HCT116 (cell line): ENCODE measurements at regions not wholly inside any gene's neighbourhood (a gene's known extent, or its start where the extent isn't known, plus 50 kb on each side); places are given as distances from the start of the nearest gene placed in this dataset.

Experiments used
- ATAC-seq: fragments of 200-7000 bp; cut with Tn5 transposase; 2 replicates; pipeline ENCODE4 v1.9.1; 2020; ENCODE audit warnings: mild to moderate bottlenecking, moderate library complexity
- BruUV-seq: library from RNA; stranded (reverse); fragments of 400-500 nt; replicated peaks from 2 replicates; lab custom pipeline; 2021; lab: Mats Ljungman, UMichigan
- CTCF ChIA-PET: fragments of 300-600 bp; sonication (Branson Sonifier 250); formaldehyde crosslinking; loops from one replicate; lab custom pipeline; 2021; ENCODE audit warnings: antibody characterized with exemption; lab: Charles Lee
- POLR2A ChIA-PET: fragments of 300-600, 350-600 bp; sonication (Branson Sonifier 250); formaldehyde crosslinking; loops from one replicate; lab custom pipeline; 2021; ENCODE audit warnings: antibody characterized with exemption; lab: Charles Lee
- RAD21 ChIA-PET, 2 experiments: fragments of 300-600 bp; sonication (Branson Sonifier 250); formaldehyde crosslinking; loops; one replicate each; lab custom pipeline; 2023; ENCODE audit warnings: low total read pairs in 2 of 2; ENCODE audit not compliant: uncharacterized antibody in 2 of 2, unreplicated experiment in 2 of 2, low non-redundant PET in 1 of 2; lab: Charles Lee
- DNase-seq: peaks from one replicate; pipeline ENCODE4 v3.0.0-alpha.2; 2010; ENCODE audit warnings: low read depth, low spot score
- H2AFZ ChIP-seq: fragments of 200-600 bp; shearing (Covaris generic), sonication (generic); 2 replicates; pipeline ENCODE4 v1.6.1; 2017; ENCODE audit warnings: low read depth, mixed run types, mixed read lengths, antibody characterized with exemption, low read length; ENCODE audit not compliant: poor library complexity, severe bottlenecking
- H3K27ac ChIP-seq: 2 replicates; pipeline ENCODE4 v1.5.1; 2012; ENCODE audit warnings: low read depth, low read length
- H3K27me3 ChIP-seq: fragments of 200-600 bp; sonication (generic); 2 replicates; pipeline ENCODE4 v1.6.1; 2016; ENCODE audit warnings: mixed run types, low read length, mixed read lengths; ENCODE audit not compliant: insufficient read depth
- H3K36me3 ChIP-seq, 2 experiments: fragments of 200-500 bp in 1 of 2; fragments of 200-600 bp in 1 of 2; sonication (Bioruptor generic) in 1 of 2; sonication (generic) in 1 of 2; 2 replicates each; pipeline versions ENCODE4 v1.5.1 to v1.6.1; 2014 to 2016; ENCODE audit warnings: low read length in 2 of 2, inconsistent platforms in 1 of 2, mixed read lengths in 1 of 2, mixed run types in 1 of 2; ENCODE audit not compliant: insufficient read depth in 2 of 2, control insufficient read depth in 1 of 2
- H3K4me1 ChIP-seq, 2 experiments: fragments of 200-600 bp in 1 of 2; sonication (generic) in 1 of 2; 2 replicates each; pipeline versions ENCODE4 v1.5.1 to v1.6.1; 2012 to 2017; ENCODE audit warnings: low read length in 2 of 2, inconsistent platforms in 1 of 2, mild to moderate bottlenecking in 1 of 2, mixed read lengths in 1 of 2, mixed run types in 1 of 2, moderate library complexity in 1 of 2; ENCODE audit not compliant: insufficient read depth in 2 of 2, control insufficient read depth in 1 of 2
- H3K4me2 ChIP-seq: fragments of 200-600 bp; sonication (generic); 2 replicates; pipeline ENCODE4 v1.6.1; 2017; ENCODE audit warnings: mixed run types, low read length, mixed read lengths
- H3K4me3 ChIP-seq, 2 experiments: fragments of 200-600 bp in 1 of 2; sonication (generic) in 1 of 2; replicated peaks in 1 of 2; 2 replicates each; pipeline ENCODE4 v1.5.1; 2011 to 2016; ENCODE audit warnings: low read length in 2 of 2, control low read depth in 1 of 2, low read depth in 1 of 2, mild to moderate bottlenecking in 1 of 2, mixed read lengths in 1 of 2, mixed run types in 1 of 2
- H3K79me2 ChIP-seq: fragments of 200-600 bp; sonication (generic); 2 replicates; pipeline ENCODE4 v1.6.1; 2017; ENCODE audit warnings: mild to moderate bottlenecking, mixed run types, low read length, moderate library complexity, mixed read lengths; ENCODE audit not compliant: insufficient read depth
- H3K9ac ChIP-seq: fragments of 200-600 bp; sonication (generic); 2 replicates; pipeline ENCODE4 v1.6.1; 2016; ENCODE audit warnings: low read length, mixed read lengths
- H3K9me2 ChIP-seq: fragments of 200-600 bp; sonication (generic), shearing (Covaris generic); 2 replicates; pipeline ENCODE4 v1.6.1; 2017; ENCODE audit warnings: mixed run types, mild to moderate bottlenecking, moderate library complexity; ENCODE audit not compliant: insufficient read depth
- H3K9me3 ChIP-seq, 2 experiments: fragments of 200-500 bp in 1 of 2; fragments of 200-600 bp in 1 of 2; sonication (Bioruptor generic) in 1 of 2; sonication (generic) in 1 of 2; 2 replicates each; pipeline ENCODE4 v1.6.1; 2014 to 2017; ENCODE audit warnings: low read length in 2 of 2, mixed read lengths in 2 of 2, inconsistent platforms in 1 of 2, low read depth in 1 of 2, mild to moderate bottlenecking in 1 of 2, mixed run types in 1 of 2, moderate library complexity in 1 of 2; ENCODE audit not compliant: control insufficient read depth in 1 of 2, insufficient read depth in 1 of 2
- H4K20me1 ChIP-seq: fragments of 200-600 bp; sonication (generic), shearing (Covaris generic); 2 replicates; pipeline ENCODE4 v1.6.1; 2017; ENCODE audit warnings: mixed run types, mild to moderate bottlenecking, moderate library complexity; ENCODE audit not compliant: insufficient read depth
- ELF1 ChIP-seq: IDR thresholded peaks from 2 replicates; pipeline ENCODE4 v1.6.1; 2012; ENCODE audit warnings: low read depth, borderline replicate concordance
- MAX ChIP-seq: IDR thresholded peaks from 2 replicates; pipeline ENCODE4 v1.6.1; 2012
- POLR2AphosphoS5 ChIP-seq: IDR thresholded peaks from 2 replicates; pipeline ENCODE4 v1.6.1; 2011; ENCODE audit warnings: mild to moderate bottlenecking, low read depth, low read length, moderate library complexity
- REST ChIP-seq: IDR thresholded peaks from 2 replicates; pipeline ENCODE4 v1.6.1; 2012; ENCODE audit warnings: low read depth
- intact Hi-C: fragments of 100-400 bp; cut with micrococcal nuclease; formaldehyde crosslinking; loops from 2 replicates; pipeline ENCODE4 v1.10.0; 2022

GRCh38 chr15:38843736-38844590 lies 279.3 kb upstream of the RASGRP1 start:
- H4K20me1 ChIP-seq = no peaks in the 10 kb centered on the region
- H3K9me3 ChIP-seq = no peaks in the 10 kb centered on the region
- intact Hi-C loops = no loop called here
- no peaks in the 10 kb centered on the region for H3K4me1 ChIP-seq
- H3K27me3 ChIP-seq = no peaks in the 10 kb centered on the region; the same call in 1 of the 2 replicates
- ChIA-PET RAD21 (no interaction called here), CTCF (no interaction called here)
- no peak for DNase-seq
- no peak overlapping the region for H3K4me3 ChIP-seq
- no peak overlapping the region for H2AFZ ChIP-seq
- TF ChIP-seq REST (no peak), MAX (no peak), ELF1 (no peak), POLR2AphosphoS5 (no peak)
- TF ChIP-seq, all 23 proteins: peak for 0
- Histone ChIP-seq H3K36me3 (no peaks in the 10 kb centered on the region), H3K9ac (no peak overlapping the region), H3K4me2 (no peak overlapping the region), H3K9me2 (no peaks in the 10 kb centered on the region), H3K79me2 (no peaks in the 10 kb centered on the region), H3K27ac (no peak overlapping the region)
- no TSS peak for BruUV-seq
- no peak for ATAC-seq
- POLR2A ChIA-PET = no interaction called here
